GM18519 (cell line): ENCODE measurements at regions not wholly inside any gene's neighbourhood (a gene's known extent, or its start where the extent isn't known, plus 50 kb on each side); places are given as distances from the start of the nearest gene placed in this dataset.

ENCODE experiments used
- ATAC-seq: cut with Tn5 transposase; IDR thresholded peaks from one replicate; pipeline ENCODE4 v1.9.1; 2021; ENCODE audit warnings: mild to moderate bottlenecking, moderate library complexity; ENCODE audit not compliant: unreplicated experiment, low FRiP score

GRCh38 chr14:85413836-85414526 is 116.0 kb upstream of the FLRT2 start:
- ATAC-seq, result no peak

- no peak for ATAC-seq
Observed at GRCh38 chr14:85415015-85415712, 114.8 kb upstream of the FLRT2 start.

GRCh38 chr14:85416771-85417170 is 113.2 kb upstream of the FLRT2 start:
- no peak for ATAC-seq

GRCh38 chr14:85417396-85417795 is 112.5 kb upstream of the FLRT2 start:
- ATAC-seq, result no peak

- ATAC-seq, result no peak
Observed at GRCh38 chr14:85418721-85419120, 111.2 kb upstream of the FLRT2 start.

- ATAC-seq, result no peak
Observed at GRCh38 chr14:85420278-85420677, 109.7 kb upstream of the FLRT2 start.

- ATAC-seq, result no peak
Observed at GRCh38 chr14:85420707-85421106, 109.2 kb upstream of the FLRT2 start.

- ATAC-seq, result no peak
Observed at GRCh38 chr14:85421186-85421877, 108.6 kb upstream of the FLRT2 start.

- ATAC-seq, result no peak
Observed at GRCh38 chr14:85423889-85424288, 106.1 kb upstream of the FLRT2 start.

- ATAC-seq, result no peak
Observed at GRCh38 chr14:85425507-85425906, 104.4 kb upstream of the FLRT2 start.

GRCh38 chr14:85426068-85426935 is 103.6 kb upstream of the FLRT2 start:
- ATAC-seq, result no peak

- ATAC-seq, result no peak
Observed at GRCh38 chr14:85428926-85429325, 101.0 kb upstream of the FLRT2 start.

- no peak for ATAC-seq
Observed at GRCh38 chr14:85437148-85437547, 92.8 kb upstream of the FLRT2 start.

GRCh38 chr14:85438001-85438400 is 91.9 kb upstream of the FLRT2 start:
- ATAC-seq, result no peak

GRCh38 chr14:85438481-85438942 is 91.4 kb upstream of the FLRT2 start:
- ATAC-seq, result no peak

GRCh38 chr14:85439696-85440328 is 90.1 kb upstream of the FLRT2 start:
- no peak for ATAC-seq

GRCh38 chr14:85441909-85442643 is 87.9 kb upstream of the FLRT2 start:
- ATAC-seq, result no peak

GRCh38 chr14:85442996-85443395 is 86.9 kb upstream of the FLRT2 start:
- no peak for ATAC-seq

- no peak for ATAC-seq
Observed at GRCh38 chr14:85444635-85445034, 85.3 kb upstream of the FLRT2 start.
